DOHH2 (cell line): ENCODE measurements at regions not wholly inside any gene's neighbourhood (a gene's known extent, or its start where the extent isn't known, plus 50 kb on each side); places are given as distances from the start of the nearest gene placed in this dataset.

ENCODE experiments used
- CTCF ChIP-seq: fragments of 200-600 bp; sonication (generic); IDR thresholded peaks from one replicate; pipeline ENCODE4 v1.5.1; 2014; ENCODE audit warnings: antibody characterized with exemption, mild to moderate bottlenecking, low read depth, low read length; ENCODE audit not compliant: poor library complexity, severe bottlenecking
- EZH2phosphoT487 ChIP-seq: fragments of 200-600 bp; sonication (generic); IDR thresholded peaks from 2 replicates; pipeline ENCODE4 v1.6.1; 2017; ENCODE audit warnings: borderline replicate concordance, mild to moderate bottlenecking, antibody characterized with exemption, low read length, moderate library complexity, mixed read lengths

- no peak for TF ChIP-seq CTCF
- no peak for TF ChIP-seq EZH2phosphoT487
Measured at GRCh38 chr14:82398256-82398655, 864.6 kb upstream of the SEL1L start.
